Smooth muscle cell (in vitro differentiated cells): ENCODE measurements at regions not wholly inside any gene's neighbourhood (a gene's known extent, or its start where the extent isn't known, plus 50 kb on each side); places are given as distances from the start of the nearest gene placed in this dataset.

Source experiments
- DNase-seq: peaks from one replicate; lab custom pipeline; 2025; ENCODE audit not compliant: unreplicated experiment; lab: John Stamatoyannopoulos, UW
- H2AFZ ChIP-seq: fragments of 200-600 bp; sonication (generic); 2 replicates; pipeline ENCODE4 v1.6.0; 2016; ENCODE audit warnings: antibody characterized with exemption, low read depth, mild to moderate bottlenecking
- H3F3A ChIP-seq: fragments of 200-600 bp; sonication (generic); 2 replicates; pipeline ENCODE4 v1.6.0; 2017; ENCODE audit warnings: antibody characterized with exemption, low read depth
- H3K27ac ChIP-seq: fragments of 200-600 bp; sonication (generic); 2 replicates; pipeline ENCODE4 v1.5.1; 2016; ENCODE audit warnings: low read depth, mild to moderate bottlenecking
- H3K27me3 ChIP-seq: fragments of 200-600 bp; sonication (generic); 2 replicates; pipeline ENCODE4 v1.6.1; 2016; ENCODE audit warnings: low read depth, mild to moderate bottlenecking
- H3K36me3 ChIP-seq: fragments of 200-600 bp; sonication (generic); 2 replicates; pipeline ENCODE4 v1.5.1; 2016; ENCODE audit warnings: low read depth
- H3K4me1 ChIP-seq: fragments of 200-600 bp; sonication (generic); 2 replicates; pipeline ENCODE4 v1.5.1; 2016; ENCODE audit warnings: low read depth
- H3K4me2 ChIP-seq: fragments of 200-600 bp; sonication (generic); 2 replicates; pipeline ENCODE4 v1.6.0; 2016; ENCODE audit warnings: mild to moderate bottlenecking
- H3K4me3 ChIP-seq: fragments of 200-600 bp; sonication (generic); 2 replicates; pipeline ENCODE4 v1.5.1; 2016; ENCODE audit warnings: mild to moderate bottlenecking
- H3K79me2 ChIP-seq: fragments of 200-600 bp; sonication (generic); 2 replicates; pipeline ENCODE4 v1.6.0; 2016; ENCODE audit warnings: low read depth, mild to moderate bottlenecking
- H3K9ac ChIP-seq: fragments of 200-600 bp; sonication (generic); 2 replicates; pipeline ENCODE4 v1.6.0; 2016; ENCODE audit warnings: low read depth
- H3K9me3 ChIP-seq: fragments of 200-600 bp; sonication (generic); replicated peaks from 2 replicates; pipeline ENCODE4 v1.5.1; 2016; ENCODE audit warnings: low read depth
- H4K20me1 ChIP-seq: fragments of 200-600 bp; sonication (generic); 2 replicates; pipeline ENCODE4 v1.6.0; 2016; ENCODE audit warnings: low read depth
- WGBS: methylation state at CpG from one replicate; pipeline ENCODE4 v1.1.7; 2016; ENCODE audit warnings: low lambda C conversion rate; 5-methylcytosine and 5-hydroxymethylcytosine counted together
- TF ChIP-seq, protein P1 (sequence below): fragments of 200-600 bp; sonication (generic); IDR thresholded peaks from 2 replicates; pipeline ENCODE4 v1.5.1; 2017; ENCODE audit warnings: borderline replicate concordance, mild to moderate bottlenecking, antibody characterized with exemption; ENCODE audit not compliant: insufficient read depth, poor library complexity, severe bottlenecking

GRCh38 chr16:9523994-9524393, 432.6 kb downstream of the HAPSTR1 start:
- no peaks in the 10 kb centered on the region for H3K79me2 ChIP-seq
- H3K9ac ChIP-seq = no peak overlapping the region
- no peak overlapping the region for H3K27ac ChIP-seq
- H3K36me3 ChIP-seq = no peaks in the 10 kb centered on the region
- H3K4me2 ChIP-seq = no peak overlapping the region
- H3F3A ChIP-seq = peaks cover 5% of the 10 kb centered on the region
- H4K20me1 ChIP-seq = no peaks in the 10 kb centered on the region
- no peaks in the 10 kb centered on the region for H3K9me3 ChIP-seq
- H2AFZ ChIP-seq = no peak overlapping the region
- no peaks in the 10 kb centered on the region for H3K4me1 ChIP-seq
- DNase-seq = no peak
- TF ChIP-seq, protein P1, sequence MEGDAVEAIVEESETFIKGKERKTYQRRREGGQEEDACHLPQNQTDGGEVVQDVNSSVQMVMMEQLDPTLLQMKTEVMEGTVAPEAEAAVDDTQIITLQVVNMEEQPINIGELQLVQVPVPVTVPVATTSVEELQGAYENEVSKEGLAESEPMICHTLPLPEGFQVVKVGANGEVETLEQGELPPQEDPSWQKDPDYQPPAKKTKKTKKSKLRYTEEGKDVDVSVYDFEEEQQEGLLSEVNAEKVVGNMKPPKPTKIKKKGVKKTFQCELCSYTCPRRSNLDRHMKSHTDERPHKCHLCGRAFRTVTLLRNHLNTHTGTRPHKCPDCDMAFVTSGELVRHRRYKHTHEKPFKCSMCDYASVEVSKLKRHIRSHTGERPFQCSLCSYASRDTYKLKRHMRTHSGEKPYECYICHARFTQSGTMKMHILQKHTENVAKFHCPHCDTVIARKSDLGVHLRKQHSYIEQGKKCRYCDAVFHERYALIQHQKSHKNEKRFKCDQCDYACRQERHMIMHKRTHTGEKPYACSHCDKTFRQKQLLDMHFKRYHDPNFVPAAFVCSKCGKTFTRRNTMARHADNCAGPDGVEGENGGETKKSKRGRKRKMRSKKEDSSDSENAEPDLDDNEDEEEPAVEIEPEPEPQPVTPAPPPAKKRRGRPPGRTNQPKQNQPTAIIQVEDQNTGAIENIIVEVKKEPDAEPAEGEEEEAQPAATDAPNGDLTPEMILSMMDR = no peak
- H3K27me3 ChIP-seq = no peaks in the 10 kb centered on the region
- 79% methylated on average over 8 of the region's 8 CpGs for WGBS
- no peak overlapping the region for H3K4me3 ChIP-seq

DNA sequence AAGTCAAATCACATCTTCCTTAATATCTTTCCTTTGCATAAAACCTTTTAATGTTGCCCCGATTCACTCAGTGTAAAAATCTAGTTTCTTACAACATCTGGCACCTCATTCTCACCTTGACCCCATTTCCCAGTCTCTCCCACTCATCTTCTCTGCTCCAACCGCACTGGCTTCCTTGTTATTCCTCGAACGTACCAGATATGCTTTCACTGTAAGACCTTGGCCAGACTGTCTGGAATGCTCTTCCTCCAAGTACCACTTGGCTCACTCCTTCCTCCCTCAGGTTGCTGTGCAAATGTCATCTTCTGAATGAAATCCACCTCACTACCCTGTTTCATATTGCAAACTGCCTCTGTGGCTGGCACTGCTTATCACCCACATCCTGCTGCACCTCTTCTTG, 433.6 kb downstream of the HAPSTR1 start:
- Histone ChIP-seq H3K4me2 (no peak overlapping the region), H3F3A (peaks cover 5% of the 10 kb centered on the region), H3K36me3 (no peaks in the 10 kb centered on the region), H3K4me1 (no peaks in the 10 kb centered on the region), H3K27me3 (no peaks in the 10 kb centered on the region), H2AFZ (no peak overlapping the region), H3K9ac (no peak overlapping the region), H3K4me3 (no peak overlapping the region), H3K27ac (no peak overlapping the region), H3K79me2 (no peaks in the 10 kb centered on the region), H3K9me3 (no peaks in the 10 kb centered on the region), H4K20me1 (no peaks in the 10 kb centered on the region)
- TF ChIP-seq, protein P1 = no peak
- no peak for DNase-seq
- WGBS = 92% methylated on average over 4 of the region's 4 CpGs

DNA sequence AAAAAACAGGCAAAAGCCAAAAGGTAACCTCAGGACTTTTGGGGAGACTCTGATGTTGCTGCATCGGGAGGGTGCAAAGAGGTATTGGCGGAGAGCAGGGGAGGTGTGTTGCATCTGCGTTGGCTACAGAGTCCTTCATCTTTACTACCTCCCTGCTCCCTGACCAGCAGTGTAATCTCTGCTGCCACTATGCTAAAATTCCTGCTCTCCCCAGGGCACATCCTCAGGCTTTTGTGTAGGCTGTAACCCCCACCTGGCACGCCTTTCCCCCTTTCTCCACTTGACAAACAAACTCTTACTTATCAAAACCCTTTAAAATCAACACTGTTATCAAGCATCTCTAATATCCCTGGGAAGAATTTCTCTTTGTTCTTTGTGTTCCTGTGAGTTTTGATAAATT, 435.3 kb downstream of the HAPSTR1 start:
- no peaks in the 10 kb centered on the region for H3K27me3 ChIP-seq
- no peaks in the 10 kb centered on the region for H3K9me3 ChIP-seq
- WGBS = 74% methylated on average over 4 of the region's 4 CpGs
- no peak for DNase-seq
- no peak overlapping the region for H3K27ac ChIP-seq
- no peaks in the 10 kb centered on the region for H3K79me2 ChIP-seq
- H4K20me1 ChIP-seq = no peaks in the 10 kb centered on the region
- no peak overlapping the region for H3K9ac ChIP-seq
- H2AFZ ChIP-seq = no peak overlapping the region
- no peaks in the 10 kb centered on the region for H3K4me1 ChIP-seq
- H3F3A ChIP-seq = peaks cover 5% of the 10 kb centered on the region
- H3K4me3 ChIP-seq = no peak overlapping the region
- TF ChIP-seq, protein P1 = no peak
- no peaks in the 10 kb centered on the region for H3K36me3 ChIP-seq
- H3K4me2 ChIP-seq = no peak overlapping the region

DNA sequence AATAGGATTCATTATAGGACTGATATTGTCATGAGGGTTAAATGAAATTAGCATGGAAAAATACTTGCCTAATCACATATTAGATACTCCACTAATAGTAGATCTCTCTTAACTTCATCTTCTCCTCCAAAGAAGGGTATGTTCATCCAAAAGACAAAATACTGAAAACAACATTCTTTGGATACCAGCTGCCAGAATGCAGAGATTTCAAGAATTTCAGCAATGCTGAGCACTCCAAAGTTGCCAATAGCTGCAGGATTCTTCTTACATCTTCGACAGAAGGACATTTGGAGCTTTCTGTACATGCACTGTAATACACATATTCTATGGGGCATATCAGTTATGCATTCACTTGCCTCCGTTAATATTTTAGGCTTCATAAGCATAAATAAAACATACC, 436.5 kb downstream of the HAPSTR1 start:
- no peaks in the 10 kb centered on the region for H3K36me3 ChIP-seq
- H3K79me2 ChIP-seq = no peaks in the 10 kb centered on the region
- H4K20me1 ChIP-seq = no peaks in the 10 kb centered on the region
- H3K9me3 ChIP-seq = no peaks in the 10 kb centered on the region
- no peak overlapping the region for H3K4me2 ChIP-seq
- 25% methylated on average over 2 of the region's 2 CpGs for WGBS
- H3F3A ChIP-seq = no peaks in the 10 kb centered on the region
- TF ChIP-seq, protein P1 = no peak
- no peaks in the 10 kb centered on the region for H3K27me3 ChIP-seq
- H2AFZ ChIP-seq = no peak overlapping the region
- DNase-seq = no peak
- H3K4me1 ChIP-seq = no peaks in the 10 kb centered on the region
- no peak overlapping the region for H3K4me3 ChIP-seq
- no peak overlapping the region for H3K9ac ChIP-seq
- H3K27ac ChIP-seq = no peak overlapping the region
